ENCODE measurements at regions not wholly inside any gene's neighbourhood (a gene's known extent, or its start where the extent isn't known, plus 50 kb on each side); places are given as distances from the start of the nearest gene placed in this dataset.

DNA sequence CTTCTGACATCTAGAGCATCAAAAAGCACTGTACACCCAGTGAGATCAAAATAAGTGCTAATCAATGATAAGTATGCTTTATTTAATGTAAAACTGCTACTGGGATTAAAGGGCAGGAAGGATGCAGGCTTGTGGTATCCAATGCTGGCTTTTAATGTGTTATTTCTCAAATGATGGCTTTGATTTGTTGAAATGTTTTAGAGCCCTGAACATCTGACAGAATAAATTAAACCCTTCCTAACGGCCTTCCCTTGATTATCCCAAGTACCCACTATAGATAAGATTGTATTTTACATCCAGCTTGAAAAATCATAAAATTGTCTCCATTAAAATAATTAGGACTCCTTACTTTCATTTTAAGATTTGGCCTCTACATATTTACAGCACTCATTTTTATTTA, 382.9 kb downstream of the HNRNPD start:
- DNase-seq, result no peak

DNA sequence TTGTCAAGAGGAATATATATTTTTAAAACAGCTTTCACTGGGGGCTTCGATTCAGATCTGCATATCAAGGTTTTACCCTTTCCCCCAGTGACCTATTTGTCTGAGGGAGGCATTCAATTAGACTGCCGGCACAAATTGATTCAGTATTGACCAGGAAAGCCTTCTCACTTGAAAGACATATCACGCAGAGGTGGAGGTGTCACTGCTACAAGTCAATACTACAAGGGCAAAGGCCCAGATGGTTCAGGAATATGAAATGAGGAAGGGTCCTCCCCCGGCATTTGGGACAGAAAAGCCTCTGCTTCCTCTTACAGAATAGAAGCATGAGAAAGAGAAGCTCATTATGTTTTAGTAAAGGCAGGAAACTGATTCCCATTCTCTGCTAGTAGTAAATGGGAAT, 383.6 kb downstream of the HNRNPD start:
- DNase-seq, result no peak

DNA sequence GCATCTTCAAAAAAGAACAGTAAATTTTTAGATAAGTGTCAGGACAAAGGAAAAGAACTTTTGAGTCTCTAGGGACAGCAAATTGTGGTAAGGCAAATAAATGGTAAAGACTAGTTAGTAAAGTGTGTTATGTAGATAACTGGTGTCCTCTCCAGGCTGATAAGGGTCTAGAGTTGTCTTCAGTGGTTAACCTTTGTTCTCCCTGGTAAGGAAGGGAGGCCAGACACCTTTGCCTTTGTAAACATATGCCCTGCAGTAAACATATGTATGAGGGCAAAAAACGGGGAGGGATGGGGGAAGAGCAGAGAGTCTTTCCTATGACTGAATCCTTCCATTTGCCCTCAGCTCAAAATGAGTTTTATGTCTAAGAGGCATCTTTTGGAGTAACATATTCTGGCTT, 384.6 kb downstream of the HNRNPD start:
- DNase-seq, result no peak

DNA sequence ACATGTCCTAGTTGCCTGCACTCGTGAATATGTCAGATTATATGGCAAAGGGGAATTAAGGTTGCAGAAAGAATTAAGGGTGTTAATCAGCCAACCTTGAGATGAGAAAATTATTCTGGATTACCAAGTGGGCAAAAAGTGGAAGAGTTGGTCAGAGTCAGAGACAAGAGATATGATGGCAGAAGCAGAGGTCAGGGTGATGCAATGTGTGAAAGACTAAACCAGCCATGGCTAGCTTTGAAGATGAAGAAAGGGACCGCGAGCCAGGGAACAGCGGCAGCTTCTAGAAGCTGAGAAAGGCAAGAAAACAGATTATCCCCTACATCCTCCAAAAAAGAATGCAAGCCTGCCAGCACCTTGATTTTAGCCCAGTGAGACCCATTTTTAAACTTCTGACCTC, 385.6 kb downstream of the HNRNPD start:
- no peak for DNase-seq

DNA sequence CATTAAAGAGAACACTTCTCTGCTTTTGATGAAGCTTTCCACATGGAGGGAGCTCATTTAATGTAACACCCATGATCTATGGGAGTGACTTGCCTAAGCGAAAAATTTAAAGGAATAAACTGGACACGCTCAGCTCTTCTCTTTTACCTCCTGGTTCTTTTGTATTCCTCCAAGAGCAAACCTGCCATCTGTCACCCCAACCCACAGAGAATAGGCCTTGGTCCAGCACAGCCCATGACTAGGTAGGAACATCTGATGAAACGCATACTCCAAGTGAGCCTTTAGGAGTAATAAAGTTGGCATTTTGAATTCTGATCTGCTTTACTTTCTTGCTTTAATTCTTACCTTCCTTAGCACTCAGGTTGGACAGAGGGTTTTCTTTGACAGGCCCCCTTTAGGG, 389.0 kb downstream of the HNRNPD start:
- DNase-seq, result no peak

DNA sequence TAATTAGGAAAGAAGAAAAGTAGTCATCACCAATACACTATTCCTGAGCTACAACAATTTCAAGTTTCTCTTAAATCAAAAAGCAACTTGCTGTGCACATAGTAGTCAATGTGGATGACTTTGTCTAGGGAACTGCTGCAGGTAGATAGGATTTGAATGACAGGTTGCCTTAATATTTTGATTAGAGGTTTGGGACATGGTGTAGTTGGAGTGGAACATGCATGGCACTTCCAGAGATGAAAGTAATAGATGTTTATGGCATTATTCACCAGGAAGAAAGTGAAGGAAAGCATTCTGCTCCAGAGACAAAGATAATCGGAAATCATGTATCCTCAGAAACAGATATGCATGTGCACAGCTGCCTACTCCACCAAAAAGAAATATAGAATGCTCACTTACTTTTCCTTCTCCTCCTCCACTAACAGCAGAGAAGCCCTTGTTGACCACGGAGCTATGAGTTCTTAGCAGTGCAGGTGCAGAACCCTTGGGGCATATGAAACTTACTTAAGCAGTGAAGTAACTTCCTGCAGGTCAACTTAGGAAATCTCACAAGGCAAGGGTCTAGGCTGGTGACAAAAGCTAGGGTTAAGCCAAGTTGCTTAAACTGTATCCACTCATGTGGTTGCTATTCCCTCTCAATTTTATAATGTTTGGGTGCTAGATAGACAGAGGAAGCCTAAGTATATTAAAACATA, 390.8 kb downstream of the HNRNPD start:
- no peak for DNase-seq

DNA sequence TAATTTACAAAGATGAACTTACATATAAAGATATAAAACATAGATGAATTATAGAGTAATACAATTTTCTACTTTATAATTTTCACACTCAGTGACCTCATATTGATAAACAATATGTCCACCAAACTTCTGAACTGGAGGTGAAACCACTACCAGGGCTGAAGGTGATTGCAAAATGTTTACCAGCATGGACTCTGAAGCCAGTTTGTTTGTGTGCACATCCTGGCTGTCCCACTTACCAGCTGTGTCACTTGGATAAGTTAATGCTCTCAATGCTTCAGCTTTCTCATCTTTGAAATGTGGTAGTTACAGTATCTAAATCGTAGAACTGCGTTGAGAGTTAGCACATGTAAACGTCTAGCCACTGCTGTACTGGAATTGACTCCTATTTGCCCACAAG, 392.6 kb downstream of the HNRNPD start:
- DNase-seq, result no peak

DNA sequence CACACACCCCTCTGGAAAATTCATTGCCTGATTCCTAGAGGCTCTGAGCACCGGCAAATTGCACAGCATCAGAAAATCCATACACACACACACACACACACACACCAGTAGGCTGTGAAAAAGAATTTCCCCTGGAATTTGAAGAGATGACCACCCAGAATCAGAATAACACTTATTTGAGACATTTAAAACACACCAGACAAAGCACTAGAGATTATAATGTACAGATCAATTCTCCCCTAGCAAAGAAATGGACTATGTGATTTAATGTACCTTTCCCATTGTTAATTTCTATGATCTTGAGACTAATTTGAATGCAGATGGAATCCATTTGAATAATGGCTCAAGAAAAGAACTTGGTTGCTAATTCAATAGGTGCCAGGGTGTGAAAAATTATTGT, 399.3 kb downstream of the HNRNPD start:
- DNase-seq, result no peak

DNA sequence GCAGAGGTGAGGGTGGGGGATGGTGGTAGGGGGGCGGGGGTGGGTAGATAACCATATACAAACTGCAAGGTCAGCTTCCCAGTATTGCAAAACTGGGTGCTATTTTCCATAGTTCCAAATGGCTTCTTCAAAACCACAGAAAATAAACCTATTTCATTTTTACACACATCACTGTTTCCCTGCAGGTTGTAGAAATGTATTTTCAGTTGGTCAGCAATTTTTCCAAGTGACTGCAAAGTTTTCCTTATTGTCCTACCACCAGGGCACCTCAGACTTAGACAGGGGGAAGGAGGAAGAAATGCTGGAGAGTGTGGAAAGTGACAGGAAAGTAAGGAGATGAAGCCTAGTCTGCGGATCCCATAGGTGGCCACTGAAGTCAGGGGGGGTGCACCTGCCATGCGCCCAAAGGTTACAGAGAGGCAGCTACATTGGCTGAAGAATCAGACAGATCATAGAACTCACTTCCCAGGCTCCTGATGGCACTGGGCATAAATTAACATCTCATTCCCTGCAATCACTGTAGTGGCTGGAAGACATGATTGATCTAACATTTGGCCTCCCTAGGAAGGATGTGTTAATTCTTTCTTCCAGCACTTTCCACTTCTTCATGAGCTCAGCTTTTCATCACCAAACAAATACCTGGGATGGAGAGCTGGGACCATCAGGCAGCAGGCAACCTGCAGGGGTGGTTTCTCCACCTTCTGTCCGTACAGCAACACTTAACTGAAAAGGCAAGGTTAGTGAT, 402.0 kb downstream of the HNRNPD start:
- DNase-seq, result no peak

DNA sequence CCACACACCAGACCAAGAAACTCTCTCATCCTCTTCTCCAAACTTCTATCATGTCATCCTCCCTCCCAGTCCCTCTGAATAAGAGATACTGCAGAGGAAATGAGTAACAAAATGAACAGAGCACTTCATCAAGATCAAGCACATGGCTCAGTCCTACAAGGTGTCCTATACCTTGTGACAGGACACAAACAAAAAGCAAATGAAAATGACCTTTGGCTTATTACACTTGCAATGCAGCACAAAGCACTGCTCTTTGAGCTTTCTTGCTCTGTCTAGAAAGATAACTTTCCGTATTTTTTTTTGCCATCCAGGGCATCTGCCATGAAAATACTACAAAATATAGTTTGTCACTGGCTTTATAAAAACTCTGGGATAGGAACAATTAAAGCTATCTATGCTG, 402.7 kb downstream of the HNRNPD start:
- no peak for DNase-seq

DNA sequence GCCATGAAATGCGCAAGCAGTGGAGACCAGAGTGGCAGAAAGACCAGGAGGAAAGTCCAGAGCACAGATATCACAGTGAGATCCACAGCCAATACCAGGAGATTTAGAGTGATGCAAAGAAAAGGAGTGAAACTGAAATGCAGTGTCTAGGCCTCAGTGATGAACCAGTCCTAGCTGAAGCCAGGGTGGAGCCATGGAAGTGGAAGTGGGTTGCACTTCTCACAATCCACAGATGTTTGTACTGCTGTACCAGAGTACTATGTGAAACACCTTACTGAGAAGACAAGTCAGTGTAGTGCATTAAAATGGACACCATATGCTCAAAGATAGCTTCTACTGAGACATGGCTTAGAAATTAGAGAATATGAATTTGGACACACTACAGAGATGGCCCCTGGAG, 403.3 kb downstream of the HNRNPD start:
- no peak for DNase-seq

DNA sequence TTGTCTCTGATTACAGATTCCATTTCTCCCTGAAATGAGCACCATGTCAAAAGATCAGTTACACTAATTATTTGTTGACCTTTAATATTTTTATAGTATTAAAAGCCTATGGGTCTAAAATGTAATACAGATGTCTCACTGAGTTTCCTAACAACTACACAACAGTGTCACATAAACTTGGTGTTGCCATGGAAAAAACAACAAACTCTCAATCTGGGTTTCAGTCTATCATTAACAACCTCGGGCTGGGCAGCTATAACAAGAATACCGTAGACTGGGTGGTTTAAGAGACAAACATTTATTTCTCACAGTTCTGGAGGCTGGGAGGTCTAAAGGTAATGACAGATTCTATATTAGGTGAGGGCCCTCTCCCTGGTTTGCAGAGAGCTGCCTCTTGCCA, 407.1 kb downstream of the HNRNPD start:
- DNase-seq, result no peak

DNA sequence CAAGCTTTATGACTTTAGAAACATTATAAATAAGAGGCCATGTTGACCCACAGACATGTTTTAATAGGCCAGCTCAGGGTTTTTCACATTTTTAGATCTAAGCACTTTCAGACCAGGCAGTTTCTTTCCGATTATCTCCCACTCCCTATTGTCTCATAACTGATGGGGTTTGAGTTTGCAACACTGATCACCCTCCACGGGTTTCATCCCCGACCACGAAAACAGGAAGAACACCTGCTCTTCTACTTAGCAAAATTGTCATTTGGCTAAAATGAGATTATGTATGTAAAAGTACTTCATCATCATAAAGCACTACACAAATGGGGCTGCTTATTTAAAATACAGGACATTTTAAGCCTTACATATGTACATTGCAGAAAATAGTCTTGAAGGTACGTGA, 407.9 kb downstream of the HNRNPD start:
- no peak for DNase-seq

DNA sequence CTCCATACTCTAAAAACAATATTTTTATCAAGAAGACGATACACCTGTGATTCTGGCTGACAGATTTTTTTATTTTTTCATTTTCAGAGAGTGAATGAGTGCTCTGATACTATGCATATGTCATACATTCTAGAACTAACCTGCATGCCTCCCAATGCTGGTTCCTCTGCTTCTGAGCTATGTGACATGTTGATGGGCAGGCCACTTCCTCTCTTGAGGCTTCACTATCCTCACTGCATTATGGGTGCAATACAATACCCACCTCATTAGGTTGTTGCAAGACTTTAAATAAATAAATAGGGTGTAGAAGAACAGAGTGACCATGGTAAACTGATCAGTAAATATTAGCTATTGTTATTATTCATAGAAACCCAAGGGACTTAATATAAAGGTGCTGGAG, 408.3 kb downstream of the HNRNPD start:
- DNase-seq, result no peak

DNA sequence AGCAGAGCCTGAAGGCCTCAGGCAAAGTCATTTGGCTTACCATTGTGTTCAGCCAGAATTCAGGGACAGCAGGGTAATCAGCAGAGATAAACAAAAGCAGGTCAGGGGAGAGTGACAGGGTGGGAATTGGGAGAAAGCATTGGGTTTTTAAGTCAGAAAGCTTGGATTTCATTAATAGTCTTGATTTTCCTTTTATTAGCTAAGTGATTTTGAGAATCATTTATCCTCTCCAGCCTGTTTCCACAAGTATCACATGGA, 410.1 kb downstream of the HNRNPD start:
- no peak for DNase-seq

DNA sequence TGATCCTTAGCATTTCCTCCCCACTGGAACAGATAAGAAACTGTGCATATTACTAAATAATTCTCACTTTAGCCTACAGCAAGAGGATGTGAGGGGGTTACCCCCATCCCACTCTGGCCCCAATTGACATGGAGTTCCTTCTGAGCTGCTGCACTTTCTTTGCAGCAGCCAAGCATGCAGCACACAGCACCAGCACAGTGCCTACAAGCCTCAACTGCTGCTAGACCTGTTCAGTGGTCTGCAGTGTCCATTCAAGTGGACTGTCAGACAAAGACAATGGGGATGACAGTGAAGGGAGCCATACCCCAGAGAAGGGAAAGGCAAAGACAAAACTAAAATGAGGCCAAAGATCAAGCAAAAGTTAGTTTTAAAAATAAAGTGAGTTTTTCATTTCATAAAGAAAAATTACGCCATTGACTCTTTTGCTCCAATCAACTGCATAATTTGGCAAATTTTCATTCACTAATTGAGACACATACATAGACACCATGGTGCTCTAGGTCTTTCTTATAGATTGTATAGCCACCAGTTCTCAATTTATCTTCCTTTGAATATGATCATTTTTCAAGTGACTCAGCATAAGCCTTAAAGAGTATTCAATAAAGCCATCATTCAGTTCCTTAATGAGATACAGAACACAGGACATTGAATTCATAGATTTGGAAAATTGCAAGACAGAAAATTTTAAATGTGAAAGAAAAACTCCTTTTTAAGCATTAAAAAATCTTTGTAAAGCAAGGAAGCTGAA, 410.6 kb downstream of the HNRNPD start:
- DNase-seq, result no peak

DNA sequence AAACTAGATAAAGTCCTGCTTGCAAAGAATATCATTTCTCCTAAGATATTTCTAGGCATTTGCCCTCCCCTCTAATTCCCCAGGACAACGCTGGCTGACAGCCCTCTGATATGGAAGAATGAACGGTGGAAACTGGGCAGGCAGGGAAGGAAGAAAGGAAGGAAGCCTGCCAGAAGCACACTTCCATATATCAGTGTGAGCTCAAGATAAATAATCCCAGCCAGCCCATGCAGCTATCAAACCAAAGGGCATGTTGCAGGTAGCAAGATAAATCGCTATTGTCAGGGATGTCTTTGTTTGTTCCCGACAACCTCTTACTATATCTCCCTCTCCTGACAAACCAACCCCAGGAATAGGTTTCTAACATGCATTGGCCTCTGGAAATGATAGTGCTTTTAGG, 412.8 kb downstream of the HNRNPD start:
- DNase-seq, result no peak

DNA sequence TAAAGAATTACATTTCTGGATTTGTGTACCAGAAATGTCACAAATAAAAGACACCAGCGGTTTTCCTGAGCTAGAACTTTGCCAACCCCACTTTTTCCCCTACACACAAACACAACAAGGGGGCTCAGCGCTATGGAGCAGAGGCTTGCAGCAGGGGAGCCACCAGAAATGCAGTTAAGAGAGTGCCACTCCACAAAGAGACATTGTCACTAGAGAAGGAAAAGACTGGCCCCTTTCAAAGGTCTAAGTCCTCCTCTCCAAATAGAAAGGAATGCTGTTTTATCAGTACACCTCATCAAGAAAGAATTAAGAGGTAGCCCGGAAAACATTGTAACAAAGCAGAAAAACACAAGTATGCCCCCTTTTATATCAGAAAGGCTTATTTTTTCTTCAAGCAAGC, 419.5 kb downstream of the HNRNPD start:
- no peak for DNase-seq

DNA sequence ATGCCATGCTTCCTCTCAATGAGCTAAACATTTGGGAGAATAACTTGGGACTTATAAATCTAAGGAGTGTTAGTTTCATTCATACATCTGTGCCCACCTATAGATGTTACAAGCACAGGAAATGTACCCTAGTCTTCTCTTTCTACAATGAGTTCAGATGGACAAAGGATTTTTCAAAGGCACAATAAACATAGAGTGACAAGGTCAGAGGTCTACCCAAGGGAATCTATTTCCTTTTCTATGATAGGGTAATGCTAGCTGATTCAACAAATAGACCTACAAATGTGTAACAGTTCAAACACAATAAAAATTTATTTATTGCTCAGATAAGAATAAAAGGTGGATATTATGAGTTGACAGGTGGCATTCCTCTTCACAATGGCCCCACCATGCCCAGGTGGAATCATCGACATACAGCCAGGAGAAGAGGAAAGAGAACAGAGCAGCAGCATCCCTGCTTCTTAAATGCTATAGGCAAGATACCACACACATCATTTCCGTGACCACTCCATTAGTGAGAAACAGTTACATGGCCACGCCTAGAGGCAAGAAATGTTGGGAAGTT, 421.8 kb downstream of the HNRNPD start:
- no peak for DNase-seq

DNA sequence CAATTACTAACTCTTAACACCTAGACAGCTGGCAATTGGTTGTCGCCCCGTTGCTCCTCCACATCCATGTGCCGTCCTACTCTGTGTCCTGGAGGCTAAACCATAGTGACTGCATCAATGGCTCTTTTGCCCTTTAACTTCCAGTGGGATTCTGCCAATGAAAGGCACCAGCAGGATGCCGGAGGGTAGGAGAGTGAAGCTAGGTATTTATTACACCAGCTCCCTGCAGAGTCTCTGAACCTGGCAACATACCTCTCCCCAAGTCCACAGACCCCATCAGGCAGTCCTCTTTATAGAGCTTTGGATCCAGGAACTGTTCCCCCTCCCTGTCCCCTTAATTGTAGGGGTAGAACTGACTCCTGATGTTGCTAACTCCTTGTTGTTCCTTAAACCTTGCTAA, 426.8 kb downstream of the HNRNPD start:
- no peak for DNase-seq

DNA sequence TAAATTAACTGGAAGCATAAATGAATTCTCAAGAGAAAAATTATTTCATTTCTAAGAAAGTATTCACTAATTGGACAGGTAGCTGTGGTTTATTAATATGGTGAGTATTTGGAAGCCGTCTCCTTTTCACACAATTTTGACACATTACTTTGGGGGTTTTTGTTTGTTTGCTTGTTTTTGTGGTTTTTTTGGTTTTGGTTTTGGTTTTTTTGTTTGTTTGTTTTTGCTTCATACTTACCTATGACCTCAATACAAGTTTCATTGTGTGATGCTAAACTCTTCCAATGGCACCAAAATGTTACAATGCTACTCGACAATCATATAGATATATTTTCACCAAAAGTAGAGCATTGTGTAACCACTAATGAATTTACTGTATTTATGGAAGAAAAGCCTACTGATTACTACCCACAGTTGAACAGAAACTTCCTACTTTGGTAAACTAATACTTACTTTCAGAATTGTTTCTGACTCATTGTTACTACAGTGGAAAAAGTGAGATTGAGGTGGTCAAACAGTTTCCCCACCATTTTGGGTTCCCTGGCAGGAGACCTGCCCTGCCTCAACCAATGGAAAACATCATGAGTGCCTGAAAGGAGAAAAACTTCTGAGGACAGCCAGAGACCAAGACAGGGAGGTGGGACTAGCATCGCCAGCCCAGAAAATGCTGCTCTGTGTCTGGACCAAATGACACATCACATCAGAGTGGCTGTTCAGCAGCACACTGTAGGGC, 443.1 kb downstream of the HNRNPD start:
- no peak for DNase-seq

DNA sequence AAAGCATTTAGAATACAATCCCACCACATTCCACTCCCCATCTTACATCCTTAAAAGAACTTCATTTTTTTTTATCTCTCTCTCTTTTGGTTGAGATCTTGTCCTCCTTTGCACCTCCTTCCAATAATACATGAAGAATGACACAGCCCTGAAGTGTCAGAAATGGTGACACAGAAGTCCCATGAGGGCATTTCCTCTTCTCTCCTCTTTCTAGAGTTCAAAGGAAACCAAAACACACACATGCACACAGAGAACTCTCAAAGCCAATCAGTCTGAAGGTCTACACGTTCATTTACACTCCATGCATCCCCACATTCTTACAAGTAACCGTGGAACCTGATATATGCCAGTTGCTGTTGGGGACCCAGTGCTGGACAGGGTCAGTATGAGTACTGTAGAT, 450.7 kb downstream of the HNRNPD start:
- DNase-seq, result no peak

DNA sequence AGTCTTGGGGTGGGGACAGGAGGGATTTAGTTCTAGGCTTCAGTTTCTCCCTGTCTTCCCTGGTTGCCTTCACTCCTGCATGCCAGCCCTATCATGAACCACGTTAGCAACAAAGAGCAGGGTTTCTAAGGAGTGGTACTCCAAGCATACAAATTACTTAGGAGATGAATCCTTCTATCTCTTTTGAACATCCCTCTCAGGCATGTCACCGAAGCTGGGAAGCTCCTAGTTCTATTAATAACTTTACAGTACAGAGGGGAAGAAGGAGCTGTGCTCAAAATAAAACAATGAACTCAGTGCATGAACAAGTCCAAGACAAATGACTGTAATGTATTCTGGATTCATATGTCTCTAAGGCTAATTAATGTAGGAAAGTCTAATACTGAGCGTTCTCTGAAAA, 450.6 kb upstream of the RASGEF1B start:
- DNase-seq, result no peak

DNA sequence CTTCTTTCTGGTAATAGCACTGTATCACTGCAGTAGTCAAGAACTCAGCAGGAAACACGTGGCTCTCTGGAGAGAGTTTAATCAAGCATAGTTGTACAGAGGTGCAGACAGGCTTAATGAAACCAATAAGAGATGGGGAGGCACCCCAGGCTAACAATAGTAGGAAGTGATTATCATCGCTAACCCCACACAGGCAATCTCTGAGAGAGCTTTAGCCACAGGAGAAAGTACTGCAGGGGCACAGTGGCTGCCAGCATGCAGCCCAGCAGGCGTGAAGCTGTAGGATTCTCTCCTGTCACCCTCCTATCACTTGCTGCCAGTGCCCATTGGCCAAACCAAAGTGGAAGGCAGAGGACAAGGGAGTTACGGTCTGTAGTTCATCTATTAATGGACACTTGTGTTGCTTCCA, 450.0 kb upstream of the RASGEF1B start:
- DNase-seq, result no peak
